ENCODE measurements at regions not wholly inside any gene's neighbourhood (a gene's known extent, or its start where the extent isn't known, plus 50 kb on each side); places are given as distances from the start of the nearest gene placed in this dataset.

DNA sequence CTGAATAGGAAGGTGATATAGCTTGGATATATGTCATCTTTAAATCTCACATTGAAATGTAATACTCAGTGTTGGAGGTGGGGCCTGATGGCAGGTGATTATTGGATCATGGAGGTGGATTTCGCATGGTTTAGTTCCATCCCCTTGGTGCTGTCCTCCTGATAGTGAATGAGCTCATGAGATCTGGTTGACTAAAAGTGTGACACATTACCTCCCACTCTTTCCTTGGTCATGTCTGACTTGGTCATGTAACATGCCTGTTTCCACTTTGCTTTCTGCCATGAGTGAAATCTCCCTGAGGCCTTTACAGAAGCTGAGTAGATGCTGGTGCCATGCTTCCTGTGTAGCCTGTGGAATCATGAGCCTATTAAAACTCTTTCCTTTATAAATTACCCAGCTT is 664.5 kb upstream of the NR5A2 start:
- BruUV-seq (replicated peaks): no TSS peak

DNA sequence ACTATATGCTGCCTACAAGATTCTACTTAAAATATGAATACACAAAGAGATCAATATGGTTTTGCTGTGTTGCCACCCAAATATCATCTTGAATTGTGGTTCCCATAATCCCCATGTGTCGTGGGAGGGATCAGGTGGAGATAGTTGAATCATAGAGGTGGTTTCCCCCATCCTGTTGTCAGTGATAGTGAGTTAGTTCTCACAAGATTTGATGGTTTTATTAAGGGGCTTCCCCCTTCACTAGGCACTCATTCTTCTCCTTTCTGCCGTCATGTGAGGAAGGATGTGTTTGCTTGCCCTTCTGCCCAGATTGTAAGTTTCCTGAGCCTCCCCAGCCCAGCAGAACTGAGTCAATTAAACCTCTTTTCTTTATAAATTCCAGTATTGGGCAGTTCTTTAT is 654.4 kb upstream of the NR5A2 start:
- intact Hi-C loops (cut with micrococcal nuclease; ENCODE audit: unreplicated experiment): no loop called here
- no peak for DNase-seq (ENCODE audit: low spot score)
- TF ChIP-seq, protein P1, sequence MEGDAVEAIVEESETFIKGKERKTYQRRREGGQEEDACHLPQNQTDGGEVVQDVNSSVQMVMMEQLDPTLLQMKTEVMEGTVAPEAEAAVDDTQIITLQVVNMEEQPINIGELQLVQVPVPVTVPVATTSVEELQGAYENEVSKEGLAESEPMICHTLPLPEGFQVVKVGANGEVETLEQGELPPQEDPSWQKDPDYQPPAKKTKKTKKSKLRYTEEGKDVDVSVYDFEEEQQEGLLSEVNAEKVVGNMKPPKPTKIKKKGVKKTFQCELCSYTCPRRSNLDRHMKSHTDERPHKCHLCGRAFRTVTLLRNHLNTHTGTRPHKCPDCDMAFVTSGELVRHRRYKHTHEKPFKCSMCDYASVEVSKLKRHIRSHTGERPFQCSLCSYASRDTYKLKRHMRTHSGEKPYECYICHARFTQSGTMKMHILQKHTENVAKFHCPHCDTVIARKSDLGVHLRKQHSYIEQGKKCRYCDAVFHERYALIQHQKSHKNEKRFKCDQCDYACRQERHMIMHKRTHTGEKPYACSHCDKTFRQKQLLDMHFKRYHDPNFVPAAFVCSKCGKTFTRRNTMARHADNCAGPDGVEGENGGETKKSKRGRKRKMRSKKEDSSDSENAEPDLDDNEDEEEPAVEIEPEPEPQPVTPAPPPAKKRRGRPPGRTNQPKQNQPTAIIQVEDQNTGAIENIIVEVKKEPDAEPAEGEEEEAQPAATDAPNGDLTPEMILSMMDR (conservative IDR thresholded peaks at IDR 0.05; ENCODE audit: low read depth, low read length): no peak
- no peak for TF ChIP-seq EZH2 (IDR thresholded peaks at IDR 0.05; ENCODE audit: borderline replicate concordance, low read depth, low read length, poor library complexity, severe bottlenecking)
- Histone ChIP-seq H3K27me3 (replicated peaks; ENCODE audit: insufficient read depth, low read depth, low read length, poor library complexity) (no peaks in the 10 kb centered on the region), H3K36me3 (ENCODE audit: insufficient read depth, low read length, poor library complexity, severe bottlenecking) (no peaks in the 10 kb centered on the region), H3K9me3 (ENCODE audit: low read depth, low read length, poor library complexity, severe bottlenecking) (no peaks in the 10 kb centered on the region), H3K4me3 (ENCODE audit: low read depth, low read length, poor library complexity, severe bottlenecking) (no peak overlapping the region), H3K4me1 (ENCODE audit: insufficient read depth, low read length, poor library complexity, severe bottlenecking) (no peaks in the 10 kb centered on the region), H3K27ac (ENCODE audit: low read depth, low read length, poor library complexity, severe bottlenecking) (no peak overlapping the region)
- CTCF ChIA-PET: no interaction called here
- POLR2A ChIA-PET (ENCODE audit: low non-redundant PET): no interaction called here
- no TSS peak for BruUV-seq (replicated peaks)

More for the DNA sequence above, 664.5 kb upstream of the NR5A2 start:
- no peak for TF ChIP-seq EZH2 (IDR thresholded peaks at IDR 0.05; ENCODE audit: borderline replicate concordance, low read depth, low read length, poor library complexity, severe bottlenecking)
- intact Hi-C loops (cut with micrococcal nuclease; ENCODE audit: unreplicated experiment): no loop called here
- no peak for DNase-seq (ENCODE audit: low spot score)
- Histone ChIP-seq H3K4me3 (ENCODE audit: low read depth, low read length, poor library complexity, severe bottlenecking) (no peak overlapping the region), H3K9me3 (ENCODE audit: low read depth, low read length, poor library complexity, severe bottlenecking) (no peaks in the 10 kb centered on the region), H3K4me1 (ENCODE audit: insufficient read depth, low read length, poor library complexity, severe bottlenecking) (no peaks in the 10 kb centered on the region), H3K27me3 (replicated peaks; ENCODE audit: insufficient read depth, low read depth, low read length, poor library complexity) (no peaks in the 10 kb centered on the region), H3K36me3 (ENCODE audit: insufficient read depth, low read length, poor library complexity, severe bottlenecking) (no peaks in the 10 kb centered on the region), H3K27ac (ENCODE audit: low read depth, low read length, poor library complexity, severe bottlenecking) (no peak overlapping the region)
- CTCF ChIA-PET: no interaction called here
- POLR2A ChIA-PET (ENCODE audit: low non-redundant PET): no interaction called here

DNA sequence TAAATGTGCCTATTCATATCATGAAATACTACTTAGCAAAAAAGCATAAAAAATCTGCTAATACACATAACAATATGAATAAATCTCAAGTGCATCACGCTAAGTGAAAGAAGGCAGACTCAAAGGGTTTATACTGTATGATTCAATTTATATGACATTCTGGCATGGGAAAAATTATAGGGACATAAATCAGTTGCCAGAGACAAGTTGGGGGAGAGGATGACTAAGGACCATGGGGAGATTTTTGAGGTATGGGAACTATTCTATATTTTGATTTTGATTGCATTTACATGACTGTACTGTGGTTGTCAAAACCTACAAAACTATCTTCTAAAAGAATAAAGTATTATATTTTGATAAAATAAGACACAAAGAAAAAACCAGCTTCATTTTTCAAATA is 650.3 kb upstream of the NR5A2 start:
- no peaks in the 10 kb centered on the region for H3K27me3 ChIP-seq (replicated peaks; ENCODE audit: insufficient read depth, low read depth, low read length, poor library complexity)
- no peak for DNase-seq (ENCODE audit: low spot score)
- no peaks in the 10 kb centered on the region for H3K4me1 ChIP-seq (ENCODE audit: insufficient read depth, low read length, poor library complexity, severe bottlenecking)
- no peak overlapping the region for H3K27ac ChIP-seq (ENCODE audit: low read depth, low read length, poor library complexity, severe bottlenecking)
- TF ChIP-seq, protein P1 (conservative IDR thresholded peaks at IDR 0.05; ENCODE audit: low read depth, low read length): no peak
- no peak for TF ChIP-seq EZH2 (IDR thresholded peaks at IDR 0.05; ENCODE audit: borderline replicate concordance, low read depth, low read length, poor library complexity, severe bottlenecking)
- CTCF ChIA-PET: no interaction called here
- no peak overlapping the region for H3K4me3 ChIP-seq (ENCODE audit: low read depth, low read length, poor library complexity, severe bottlenecking)
- no peaks in the 10 kb centered on the region for H3K9me3 ChIP-seq (ENCODE audit: low read depth, low read length, poor library complexity, severe bottlenecking)
- intact Hi-C loops (cut with micrococcal nuclease; ENCODE audit: unreplicated experiment): no loop called here
- POLR2A ChIA-PET (ENCODE audit: low non-redundant PET): no interaction called here
- BruUV-seq (replicated peaks): no TSS peak
- H3K36me3 ChIP-seq (ENCODE audit: insufficient read depth, low read length, poor library complexity, severe bottlenecking): no peaks in the 10 kb centered on the region

DNA sequence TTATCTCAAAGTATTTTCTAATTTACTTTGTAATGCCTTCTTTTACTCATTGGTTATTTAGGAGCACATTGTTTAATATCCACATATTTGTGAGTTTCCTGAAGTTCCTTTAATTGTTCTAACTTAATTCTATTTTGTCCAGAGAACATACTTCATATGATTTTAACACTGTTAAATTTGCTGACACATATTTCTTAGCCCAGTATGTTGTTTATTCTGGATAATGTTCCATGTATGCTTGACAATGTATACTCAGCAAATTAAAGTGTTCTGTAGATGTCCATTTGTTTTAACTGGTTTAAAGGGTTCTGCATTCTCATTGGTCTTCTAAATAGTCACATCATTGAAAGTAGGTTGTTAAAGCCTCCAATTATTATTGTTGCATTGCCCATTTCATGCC is 643.7 kb upstream of the NR5A2 start:
- BruUV-seq (replicated peaks): no TSS peak
- no peak overlapping the region for H3K4me3 ChIP-seq (ENCODE audit: low read depth, low read length, poor library complexity, severe bottlenecking)
- ChIA-PET CTCF (no interaction called here), POLR2A (ENCODE audit: low non-redundant PET) (no interaction called here)
- H3K27me3 ChIP-seq (replicated peaks; ENCODE audit: insufficient read depth, low read depth, low read length, poor library complexity): no peaks in the 10 kb centered on the region
- TF ChIP-seq, protein P1 (conservative IDR thresholded peaks at IDR 0.05; ENCODE audit: low read depth, low read length): no peak
- TF ChIP-seq EZH2 (IDR thresholded peaks at IDR 0.05; ENCODE audit: borderline replicate concordance, low read depth, low read length, poor library complexity, severe bottlenecking): no peak
- H3K4me1 ChIP-seq (ENCODE audit: insufficient read depth, low read length, poor library complexity, severe bottlenecking): no peaks in the 10 kb centered on the region
- H3K27ac ChIP-seq (ENCODE audit: low read depth, low read length, poor library complexity, severe bottlenecking): no peak overlapping the region
- DNase-seq (ENCODE audit: low spot score): no peak
- H3K36me3 ChIP-seq (ENCODE audit: insufficient read depth, low read length, poor library complexity, severe bottlenecking): no peaks in the 10 kb centered on the region
- intact Hi-C loops (cut with micrococcal nuclease; ENCODE audit: unreplicated experiment): no loop called here
- no peaks in the 10 kb centered on the region for H3K9me3 ChIP-seq (ENCODE audit: low read depth, low read length, poor library complexity, severe bottlenecking)

Measured in A673 (cell line).